ENCODE measurements at regions not wholly inside any gene's neighbourhood (a gene's known extent, or its start where the extent isn't known, plus 50 kb on each side); places are given as distances from the start of the nearest gene placed in this dataset.

- ChIA-PET CTCF (no interaction called here), POLR2A (no interaction called here)
- H3K4me3 ChIP-seq (ENCODE audit: low read depth, low read length), result no peak overlapping the region
- DNase-seq (ENCODE audit: low read depth, low spot score), result no peak
- TF ChIP-seq CTCF (IDR thresholded peaks at IDR 0.05; ENCODE audit: insufficient read depth, low read length, missing control alignments), result no peak
Observed at GRCh38 chr18:8504424-8504823, 104.8 kb upstream of the RAB12 start.

GRCh38 chr18:8504880-8505435 lies 104.3 kb upstream of the RAB12 start:
- no peak for TF ChIP-seq CTCF (IDR thresholded peaks at IDR 0.05; ENCODE audit: insufficient read depth, low read length, missing control alignments)
- no peak for DNase-seq (ENCODE audit: low read depth, low spot score)
- POLR2A ChIA-PET, result no interaction called here
- no peak overlapping the region for H3K4me3 ChIP-seq (ENCODE audit: low read depth, low read length)
- CTCF ChIA-PET, result no interaction called here

- DNase-seq (ENCODE audit: low read depth, low spot score), result no peak
- H3K4me3 ChIP-seq (ENCODE audit: low read depth, low read length), result no peak overlapping the region
- no peak for TF ChIP-seq CTCF (IDR thresholded peaks at IDR 0.05; ENCODE audit: insufficient read depth, low read length, missing control alignments)
- ChIA-PET CTCF (interaction anchor here (1.2 kb wide), 1 partner anchor 26 kb away, joined by 3 read pairs; no protein-coding TSS in a partner anchor), POLR2A (no interaction called here)
Observed at GRCh38 chr18:8506251-8507049, 102.8 kb upstream of the RAB12 start.

- TF ChIP-seq CTCF (IDR thresholded peaks at IDR 0.05; ENCODE audit: insufficient read depth, low read length, missing control alignments), result peak; percentile 19
- CTCF ChIA-PET, result interaction anchor here (0.7 to 1.2 kb wide), 4 partner anchors 11 to 102 kb away, joined by 3 to 4 read pairs (median 3); no protein-coding TSS in a partner anchor
- H3K4me3 ChIP-seq (ENCODE audit: low read depth, low read length), result no peak overlapping the region
- DNase-seq (ENCODE audit: low read depth, low spot score), result no peak
- POLR2A ChIA-PET, result no interaction called here
Observed at GRCh38 chr18:8507361-8507760, 101.9 kb upstream of the RAB12 start.

- TF ChIP-seq CTCF (IDR thresholded peaks at IDR 0.05; ENCODE audit: insufficient read depth, low read length, missing control alignments), result no peak
- no peak for DNase-seq (ENCODE audit: low read depth, low spot score)
- ChIA-PET CTCF (interaction anchor here (0.7 to 1.0 kb wide), 3 partner anchors 12 to 101 kb away, joined by 3 to 4 read pairs (median 3); no protein-coding TSS in a partner anchor), POLR2A (no interaction called here)
- H3K4me3 ChIP-seq (ENCODE audit: low read depth, low read length), result no peak overlapping the region
Observed at GRCh38 chr18:8507915-8508705, 101.1 kb upstream of the RAB12 start.

GRCh38 chr18:8513249-8513648 lies 96.0 kb upstream of the RAB12 start:
- TF ChIP-seq CTCF (IDR thresholded peaks at IDR 0.05; ENCODE audit: insufficient read depth, low read length, missing control alignments), result no peak
- H3K4me3 ChIP-seq (ENCODE audit: low read depth, low read length), result no peak overlapping the region
- ChIA-PET CTCF (no interaction called here), POLR2A (no interaction called here)
- no peak for DNase-seq (ENCODE audit: low read depth, low spot score)
